Vagina (tissue), 2 donors: ENCODE measurements at regions not wholly inside any gene's neighbourhood (a gene's known extent, or its start where the extent isn't known, plus 50 kb on each side); places are given as distances from the start of the nearest gene placed in this dataset.

Experiments
- POLR2A ChIP-seq, 2 donors: fragments of 450-650 bp; IDR thresholded peaks; one replicate each; pipeline ENCODE4 v1.6.1; 2017; ENCODE audit warnings: antibody characterized with exemption in 2 of 2, mild to moderate bottlenecking in 2 of 2, moderate library complexity in 2 of 2
- POLR2AphosphoS5 ChIP-seq, 2 donors: sonication (generic); formaldehyde crosslinking; IDR thresholded peaks; one replicate each; pipeline ENCODE4 v1.9.0; 2017; ENCODE audit warnings: antibody characterized with exemption in 2 of 2, mild to moderate bottlenecking in 2 of 2, low read depth in 1 of 2; ENCODE audit not compliant: insufficient read depth in 1 of 2
- TF ChIP-seq, protein P1 (sequence below), 3 experiments: fragments of 450-650 bp in 2 of 3; fragments of 200-600 bp in 1 of 3; sonication (generic) in 1 of 3; IDR thresholded peaks; one replicate each; pipeline ENCODE4 v1.5.1; 2017 to 2019; ENCODE audit warnings: antibody characterized with exemption in 3 of 3, mild to moderate bottlenecking in 2 of 3, moderate library complexity in 2 of 3

DNA sequence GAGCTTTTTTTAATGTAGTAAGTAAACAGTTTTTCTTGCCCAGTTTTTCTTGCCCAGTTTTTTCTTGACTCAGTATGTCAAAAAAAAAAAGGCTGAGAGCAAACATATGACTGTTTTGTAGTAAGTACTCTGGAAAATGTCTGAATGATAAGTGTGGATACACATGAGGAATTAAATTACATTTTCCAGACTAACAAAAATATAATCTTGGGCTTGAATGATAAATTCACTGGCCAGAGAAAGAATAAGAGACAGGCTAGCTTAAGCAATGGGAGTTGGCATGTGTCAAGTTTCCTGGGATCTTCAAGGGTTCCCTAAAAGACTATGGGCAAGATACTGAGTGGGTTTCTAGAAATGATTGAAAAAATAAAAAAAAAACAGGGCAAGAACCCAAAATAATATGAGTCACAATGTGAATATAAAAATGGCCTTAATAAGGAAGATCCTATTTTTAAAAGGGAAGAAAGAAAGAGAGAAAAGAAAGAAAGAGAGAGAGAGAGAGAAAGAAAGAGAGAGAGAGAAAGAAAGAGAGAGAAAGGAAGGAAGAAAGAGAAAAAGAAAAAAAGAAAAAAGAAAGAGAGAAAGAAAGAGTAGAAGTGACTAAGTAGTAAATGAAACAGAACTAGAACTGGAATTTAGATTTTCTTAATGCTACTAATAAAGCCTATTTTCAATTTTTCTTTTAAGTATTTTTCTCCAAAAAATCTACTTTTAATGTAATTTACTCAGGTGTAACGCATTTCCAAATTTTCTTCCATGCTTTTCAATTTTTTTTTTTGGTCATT lies 60.2 kb downstream of the TFPI2 start:
- TF ChIP-seq, protein P1, sequence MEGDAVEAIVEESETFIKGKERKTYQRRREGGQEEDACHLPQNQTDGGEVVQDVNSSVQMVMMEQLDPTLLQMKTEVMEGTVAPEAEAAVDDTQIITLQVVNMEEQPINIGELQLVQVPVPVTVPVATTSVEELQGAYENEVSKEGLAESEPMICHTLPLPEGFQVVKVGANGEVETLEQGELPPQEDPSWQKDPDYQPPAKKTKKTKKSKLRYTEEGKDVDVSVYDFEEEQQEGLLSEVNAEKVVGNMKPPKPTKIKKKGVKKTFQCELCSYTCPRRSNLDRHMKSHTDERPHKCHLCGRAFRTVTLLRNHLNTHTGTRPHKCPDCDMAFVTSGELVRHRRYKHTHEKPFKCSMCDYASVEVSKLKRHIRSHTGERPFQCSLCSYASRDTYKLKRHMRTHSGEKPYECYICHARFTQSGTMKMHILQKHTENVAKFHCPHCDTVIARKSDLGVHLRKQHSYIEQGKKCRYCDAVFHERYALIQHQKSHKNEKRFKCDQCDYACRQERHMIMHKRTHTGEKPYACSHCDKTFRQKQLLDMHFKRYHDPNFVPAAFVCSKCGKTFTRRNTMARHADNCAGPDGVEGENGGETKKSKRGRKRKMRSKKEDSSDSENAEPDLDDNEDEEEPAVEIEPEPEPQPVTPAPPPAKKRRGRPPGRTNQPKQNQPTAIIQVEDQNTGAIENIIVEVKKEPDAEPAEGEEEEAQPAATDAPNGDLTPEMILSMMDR (IDR thresholded peaks at IDR 0.05) = no peak
- TF ChIP-seq POLR2A (IDR thresholded peaks at IDR 0.05) = no peak
- no peak for TF ChIP-seq POLR2AphosphoS5 (IDR thresholded peaks at IDR 0.05; ENCODE audit: insufficient read depth in 1 of 2, low read depth in 1 of 2)
